Panc1 (cell line): ENCODE measurements at regions not wholly inside any gene's neighbourhood (a gene's known extent, or its start where the extent isn't known, plus 50 kb on each side); places are given as distances from the start of the nearest gene placed in this dataset.
"Not testable (repeated sequence)": the region's sequence is repeated elsewhere in the genome, so short reads cannot be mapped to it uniquely, and the experiment has no call there.

Experiments used
- ATAC-seq: fragments of 200-7000 bp; cut with Tn5 transposase; 2 replicates; pipeline ENCODE4 v1.9.1; 2020; ENCODE audit warnings: mild to moderate bottlenecking, moderate library complexity
- BruUV-seq: library from RNA; stranded (reverse); fragments of 400-500 nt; replicated peaks from 2 replicates; lab custom pipeline; 2021; lab: Mats Ljungman, UMichigan
- CTCF ChIA-PET: fragments of 300-600 bp; sonication (Branson Sonifier 250); formaldehyde crosslinking; loops from one replicate; lab custom pipeline; 2022; ENCODE audit warnings: antibody characterized with exemption; lab: Charles Lee
- POLR2A ChIA-PET: fragments of 300-600 bp; sonication (Branson Sonifier 250); formaldehyde crosslinking; loops from one replicate; lab custom pipeline; 2022; ENCODE audit warnings: antibody characterized with exemption; lab: Charles Lee
- DNase-seq: peaks from one replicate; pipeline ENCODE4 v3.0.0-alpha.2; 2010; ENCODE audit warnings: low read depth, low spot score
- H3K27ac ChIP-seq: 2 replicates; pipeline ENCODE4 v1.5.1; 2011; ENCODE audit warnings: mild to moderate bottlenecking, low read length, inconsistent platforms
- H3K27me3 ChIP-seq: fragments of 200-500 bp; sonication (Bioruptor generic); 2 replicates; pipeline ENCODE4 v1.6.0; 2014; ENCODE audit warnings: low read length, inconsistent platforms; ENCODE audit not compliant: control insufficient read depth, insufficient read depth
- H3K36me3 ChIP-seq: fragments of 200-500 bp; sonication (Bioruptor generic); 2 replicates; pipeline ENCODE4 v1.5.1; 2014; ENCODE audit warnings: inconsistent platforms, mild to moderate bottlenecking, low read length, moderate library complexity; ENCODE audit not compliant: control insufficient read depth, insufficient read depth
- H3K4me1 ChIP-seq: 2 replicates; pipeline ENCODE4 v1.5.1; 2011; ENCODE audit warnings: inconsistent platforms, mild to moderate bottlenecking, low read length, moderate library complexity; ENCODE audit not compliant: control insufficient read depth, insufficient read depth
- H3K4me3 ChIP-seq, 2 experiments: 2 replicates each; pipeline ENCODE4 v1.5.1; 2011 to 2012; ENCODE audit warnings: low read depth in 2 of 2, low read length in 2 of 2, mild to moderate bottlenecking in 2 of 2, inconsistent platforms in 1 of 2, moderate library complexity in 1 of 2
- H3K9me3 ChIP-seq: fragments of 200-500 bp; sonication (Bioruptor generic); 2 replicates; pipeline ENCODE4 v1.5.1; 2014; ENCODE audit warnings: low read depth, mild to moderate bottlenecking, inconsistent platforms, low read length, moderate library complexity; ENCODE audit not compliant: control insufficient read depth, insufficient read depth
- CTCF ChIP-seq: fragments of 450-650 bp; IDR thresholded peaks from 2 replicates; pipeline ENCODE4 v1.5.1; 2017; ENCODE audit warnings: mild to moderate bottlenecking
- POLR2AphosphoS5 ChIP-seq: IDR thresholded peaks from 2 replicates; pipeline ENCODE4 v1.6.1; 2012; ENCODE audit warnings: mild to moderate bottlenecking, low read depth, low read length, moderate library complexity
- REST ChIP-seq, 2 experiments: IDR thresholded peaks; 2 replicates each; pipeline ENCODE4 v1.6.1; 2011 to 2012; ENCODE audit warnings: low read depth in 2 of 2, control low read depth in 1 of 2, low read length in 1 of 2, mild to moderate bottlenecking in 1 of 2, moderate library complexity in 1 of 2; ENCODE audit not compliant: insufficient read depth in 1 of 2
- SIN3A ChIP-seq: IDR thresholded peaks from 2 replicates; pipeline ENCODE4 v1.6.1; 2012; ENCODE audit warnings: low read depth, mild to moderate bottlenecking, low read length, moderate library complexity, borderline replicate concordance; ENCODE audit not compliant: insufficient read depth
- TCF7L2 ChIP-seq: IDR thresholded peaks from 2 replicates; pipeline ENCODE4 v1.6.1; 2011; ENCODE audit warnings: mild to moderate bottlenecking, low read depth, low read length, inconsistent platforms
- in situ Hi-C: cut with HindIII; loops from 2 replicates; pipeline ENCODE4 v1.10.0; 2016; ENCODE audit warnings: low sequenced_read_pairs, low pct_unique_long_range_greater_than_20kb
- intact Hi-C: fragments of 100-400 bp; cut with micrococcal nuclease; formaldehyde crosslinking; loops from one replicate; pipeline ENCODE4 v1.10.0; 2022; ENCODE audit not compliant: unreplicated experiment

- TF ChIP-seq SIN3A (no peak), TCF7L2 (no peak), CTCF (no peak), REST (IDR thresholded peaks at IDR 0.05; ENCODE audit: insufficient read depth in 1 of 2, low read depth in 2 of 2, low read length in 1 of 2) (no peak), POLR2AphosphoS5 (no peak)
- H3K36me3 ChIP-seq: no peaks in the 10 kb centered on the region
- peak overlapping the region; percentile 89 for H3K27ac ChIP-seq
- no peak overlapping the region for H3K4me3 ChIP-seq
- peaks cover 7% of the 10 kb centered on the region; the same call in 1 of the 2 replicates for H3K9me3 ChIP-seq
- H3K27me3 ChIP-seq: no peaks in the 10 kb centered on the region
- DNase-seq (no peak), ATAC-seq (no peak)
- H3K4me1 ChIP-seq: peaks cover 32% of the 10 kb centered on the region
- POLR2A ChIA-PET: no interaction called here
- CTCF ChIA-PET: no interaction called here
- no TSS peak for BruUV-seq
- intact Hi-C loops: loop anchor here (5.0 kb wide), 2 partner anchors 102 to 508 kb away; partner anchors contain the start of gene CITED2
- in situ Hi-C loops: no loop called here
Measured at GRCh38 chr6:139879823-139880356, 505.4 kb upstream of the CITED2 start.

DNA sequence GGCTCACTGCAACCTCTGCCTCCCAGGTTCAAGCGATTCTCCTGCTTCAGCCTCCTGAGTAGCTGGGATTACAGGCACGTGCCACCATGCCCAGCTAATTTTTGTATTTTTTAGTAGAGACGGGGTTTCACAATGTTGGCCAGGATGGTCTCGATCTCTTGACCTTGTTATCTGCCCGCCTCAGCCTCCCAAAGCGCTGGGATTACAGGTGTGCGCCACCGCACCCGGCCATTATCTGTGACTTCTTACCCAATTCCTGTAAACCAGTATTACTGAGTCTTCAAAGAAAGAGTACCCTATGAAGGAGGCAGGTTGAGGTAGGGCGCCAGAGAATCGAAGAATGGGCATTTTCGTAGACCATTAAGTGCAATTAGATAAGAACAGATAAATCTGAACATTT is 504.8 kb upstream of the CITED2 start:
- Histone ChIP-seq H3K27ac (peak overlapping the region; percentile 89; the same call in 1 of the 2 replicates), H3K4me1 (peaks cover 32% of the 10 kb centered on the region)
- H3K27me3 ChIP-seq, CTCF ChIA-PET, ATAC-seq, in situ Hi-C loops, H3K36me3 ChIP-seq, H3K9me3 ChIP-seq, DNase-seq, intact Hi-C loops, H3K4me3 ChIP-seq, POLR2A ChIA-PET, BruUV-seq: not testable (repeated sequence)

- peaks cover 7% of the 10 kb centered on the region; the same call in 1 of the 2 replicates for H3K9me3 ChIP-seq
- peaks cover 20% of the 10 kb centered on the region for H3K4me1 ChIP-seq
- no peaks in the 10 kb centered on the region for H3K27me3 ChIP-seq
- TF ChIP-seq SIN3A (no peak), CTCF (no peak), REST (IDR thresholded peaks at IDR 0.05; ENCODE audit: insufficient read depth in 1 of 2, low read depth in 2 of 2, low read length in 1 of 2) (no peak), TCF7L2 (no peak), POLR2AphosphoS5 (no peak)
- BruUV-seq: no TSS peak
- no peaks in the 10 kb centered on the region for H3K36me3 ChIP-seq
- in situ Hi-C loops (no loop called here), intact Hi-C loops (no loop called here)
- H3K27ac ChIP-seq: peak overlapping the region; percentile 58; the same call in 1 of the 2 replicates
- ChIA-PET POLR2A (no interaction called here), CTCF (no interaction called here)
- ATAC-seq: no peak
- no peak for DNase-seq
- H3K4me3 ChIP-seq: no peak overlapping the region
Measured at GRCh38 chr6:139877828-139878405, 503.5 kb upstream of the CITED2 start.
